ENCODE measurements at regions not wholly inside any gene's neighbourhood (a gene's known extent, or its start where the extent isn't known, plus 50 kb on each side); places are given as distances from the start of the nearest gene placed in this dataset.

GRCh38 chr5:124383693-124384092 lies 362.7 kb downstream of the ZNF608 start:
- no peaks in the 10 kb centered on the region for H3K27me3 ChIP-seq (ENCODE audit: control insufficient read depth in 3 of 3, insufficient read depth in 3 of 3, low read length in 3 of 3)
- H3K36me3 ChIP-seq (ENCODE audit: control insufficient read depth in 3 of 3, insufficient read depth in 3 of 3, low read length in 3 of 3) = no peaks in the 10 kb centered on the region
- H3K4me3 ChIP-seq (ENCODE audit: low read length in 3 of 3) = no peak overlapping the region
- H3K9ac ChIP-seq (ENCODE audit: low read depth in 1 of 3, low read length in 3 of 3) = no peak overlapping the region
- H3K4me1 ChIP-seq (ENCODE audit: control insufficient read depth in 3 of 3, insufficient read depth in 3 of 3, low read length in 3 of 3) = no peaks in the 10 kb centered on the region
- peaks cover 0 to 6% (median 0%) of the 10 kb centered on the region in 3 donors for H3K9me3 ChIP-seq (ENCODE audit: control insufficient read depth in 3 of 3, low read length in 3 of 3)
- no peak overlapping the region for H3K27ac ChIP-seq (ENCODE audit: low read depth, low read length)

- no peaks in the 10 kb centered on the region for H3K36me3 ChIP-seq (ENCODE audit: control insufficient read depth in 3 of 3, insufficient read depth in 3 of 3, low read length in 3 of 3)
- no peak overlapping the region for H3K27ac ChIP-seq (ENCODE audit: low read depth, low read length)
- no peak overlapping the region for H3K9ac ChIP-seq (ENCODE audit: low read depth in 1 of 3, low read length in 3 of 3)
- no peaks in the 10 kb centered on the region for H3K27me3 ChIP-seq (ENCODE audit: control insufficient read depth in 3 of 3, insufficient read depth in 3 of 3, low read length in 3 of 3)
- peaks cover 0 to 2% (median 0%) of the 10 kb centered on the region in 3 donors for H3K9me3 ChIP-seq (ENCODE audit: control insufficient read depth in 3 of 3, low read length in 3 of 3)
- H3K4me1 ChIP-seq (ENCODE audit: control insufficient read depth in 3 of 3, insufficient read depth in 3 of 3, low read length in 3 of 3) = no peaks in the 10 kb centered on the region
- H3K4me3 ChIP-seq (ENCODE audit: low read length in 3 of 3) = no peak overlapping the region
Observed at GRCh38 chr5:124377386-124377785, 369.1 kb downstream of the ZNF608 start.

GRCh38 chr5:124373883-124374282 lies 372.6 kb downstream of the ZNF608 start:
- Histone ChIP-seq H3K36me3 (ENCODE audit: control insufficient read depth in 3 of 3, insufficient read depth in 3 of 3, low read length in 3 of 3) (no peaks in the 10 kb centered on the region), H3K4me3 (ENCODE audit: low read length in 3 of 3) (no peak overlapping the region), H3K9ac (ENCODE audit: low read depth in 1 of 3, low read length in 3 of 3) (no peak overlapping the region), H3K27me3 (ENCODE audit: control insufficient read depth in 3 of 3, insufficient read depth in 3 of 3, low read length in 3 of 3) (no peaks in the 10 kb centered on the region), H3K9me3 (ENCODE audit: control insufficient read depth in 3 of 3, low read length in 3 of 3) (peaks cover 0 to 2% (median 0%) of the 10 kb centered on the region in 3 donors), H3K27ac (ENCODE audit: low read depth, low read length) (no peak overlapping the region), H3K4me1 (ENCODE audit: control insufficient read depth in 3 of 3, insufficient read depth in 3 of 3, low read length in 3 of 3) (peaks cover 0 to 3% (median 0%) of the 10 kb centered on the region in 3 donors)

GRCh38 chr5:124372457-124372856 lies 374.0 kb downstream of the ZNF608 start:
- Histone ChIP-seq H3K27ac (ENCODE audit: low read depth, low read length) (no peak overlapping the region), H3K4me3 (ENCODE audit: low read length in 3 of 3) (no peak overlapping the region), H3K4me1 (ENCODE audit: control insufficient read depth in 3 of 3, insufficient read depth in 3 of 3, low read length in 3 of 3) (peaks cover 0 to 3% (median 0%) of the 10 kb centered on the region in 3 donors), H3K9ac (ENCODE audit: low read depth in 1 of 3, low read length in 3 of 3) (no peak overlapping the region), H3K27me3 (ENCODE audit: control insufficient read depth in 3 of 3, insufficient read depth in 3 of 3, low read length in 3 of 3) (no peaks in the 10 kb centered on the region), H3K9me3 (ENCODE audit: control insufficient read depth in 3 of 3, low read length in 3 of 3) (peaks cover 0 to 2% (median 0%) of the 10 kb centered on the region in 3 donors), H3K36me3 (ENCODE audit: control insufficient read depth in 3 of 3, insufficient read depth in 3 of 3, low read length in 3 of 3) (no peaks in the 10 kb centered on the region)

- Histone ChIP-seq H3K27ac (ENCODE audit: low read depth, low read length) (no peak overlapping the region), H3K4me3 (ENCODE audit: low read length in 3 of 3) (no peak overlapping the region), H3K36me3 (ENCODE audit: control insufficient read depth in 3 of 3, insufficient read depth in 3 of 3, low read length in 3 of 3) (no peaks in the 10 kb centered on the region)
Observed at GRCh38 chr5:124371111-124371706, 375.2 kb downstream of the ZNF608 start.

GRCh38 chr5:124370601-124371000 lies 375.8 kb downstream of the ZNF608 start:
- no peak overlapping the region for H3K27ac ChIP-seq (ENCODE audit: low read depth, low read length)
- no peaks in the 10 kb centered on the region for H3K36me3 ChIP-seq (ENCODE audit: control insufficient read depth in 3 of 3, insufficient read depth in 3 of 3, low read length in 3 of 3)
- H3K4me3 ChIP-seq (ENCODE audit: low read length in 3 of 3) = no peak overlapping the region
- H3K27me3 ChIP-seq (ENCODE audit: control insufficient read depth in 3 of 3, insufficient read depth in 3 of 3, low read length in 3 of 3) = no peaks in the 10 kb centered on the region
- H3K9me3 ChIP-seq (ENCODE audit: control insufficient read depth in 3 of 3, low read length in 3 of 3) = peaks cover 0 to 2% (median 0%) of the 10 kb centered on the region in 3 donors
- peaks cover 0 to 3% (median 0%) of the 10 kb centered on the region in 3 donors for H3K4me1 ChIP-seq (ENCODE audit: control insufficient read depth in 3 of 3, insufficient read depth in 3 of 3, low read length in 3 of 3)
- H3K9ac ChIP-seq (ENCODE audit: low read depth in 1 of 3, low read length in 3 of 3) = no peak overlapping the region

More at GRCh38 chr5:124371111-124371706, 375.2 kb downstream of the ZNF608 start:
- Histone ChIP-seq H3K9me3 (ENCODE audit: control insufficient read depth in 3 of 3, low read length in 3 of 3) (peaks cover 0 to 2% (median 0%) of the 10 kb centered on the region in 3 donors), H3K27me3 (ENCODE audit: control insufficient read depth in 3 of 3, insufficient read depth in 3 of 3, low read length in 3 of 3) (no peaks in the 10 kb centered on the region), H3K9ac (ENCODE audit: low read depth in 1 of 3, low read length in 3 of 3) (no peak overlapping the region), H3K4me1 (ENCODE audit: control insufficient read depth in 3 of 3, insufficient read depth in 3 of 3, low read length in 3 of 3) (peaks cover 0 to 3% (median 0%) of the 10 kb centered on the region in 3 donors)

GRCh38 chr5:124365361-124365801 lies 381.1 kb downstream of the ZNF608 start:
- H3K27ac ChIP-seq (ENCODE audit: low read depth, low read length) = no peak overlapping the region
- H3K36me3 ChIP-seq (ENCODE audit: control insufficient read depth in 3 of 3, insufficient read depth in 3 of 3, low read length in 3 of 3) = no peaks in the 10 kb centered on the region
- H3K27me3 ChIP-seq (ENCODE audit: control insufficient read depth in 3 of 3, insufficient read depth in 3 of 3, low read length in 3 of 3) = no peaks in the 10 kb centered on the region
- H3K9me3 ChIP-seq (ENCODE audit: control insufficient read depth in 3 of 3, low read length in 3 of 3) = no peaks in the 10 kb centered on the region
- H3K4me3 ChIP-seq (ENCODE audit: low read length in 3 of 3) = no peak overlapping the region
- no peak overlapping the region for H3K9ac ChIP-seq (ENCODE audit: low read depth in 1 of 3, low read length in 3 of 3)
- H3K4me1 ChIP-seq (ENCODE audit: control insufficient read depth in 3 of 3, insufficient read depth in 3 of 3, low read length in 3 of 3) = no peaks in the 10 kb centered on the region

GRCh38 chr5:124355928-124356327 lies 390.5 kb downstream of the ZNF608 start:
- no peaks in the 10 kb centered on the region for H3K27me3 ChIP-seq (ENCODE audit: control insufficient read depth in 3 of 3, insufficient read depth in 3 of 3, low read length in 3 of 3)
- H3K4me1 ChIP-seq (ENCODE audit: control insufficient read depth in 3 of 3, insufficient read depth in 3 of 3, low read length in 3 of 3) = no peaks in the 10 kb centered on the region
- H3K9ac ChIP-seq (ENCODE audit: low read depth in 1 of 3, low read length in 3 of 3) = no peak overlapping the region
- no peak overlapping the region for H3K27ac ChIP-seq (ENCODE audit: low read depth, low read length)
- no peak overlapping the region for H3K4me3 ChIP-seq (ENCODE audit: low read length in 3 of 3)
- no peaks in the 10 kb centered on the region for H3K9me3 ChIP-seq (ENCODE audit: control insufficient read depth in 3 of 3, low read length in 3 of 3)
- no peaks in the 10 kb centered on the region for H3K36me3 ChIP-seq (ENCODE audit: control insufficient read depth in 3 of 3, insufficient read depth in 3 of 3, low read length in 3 of 3)

- Histone ChIP-seq H3K4me3 (ENCODE audit: low read length in 3 of 3) (no peak overlapping the region), H3K9ac (ENCODE audit: low read depth in 1 of 3, low read length in 3 of 3) (no peak overlapping the region)
Observed at GRCh38 chr5:124353016-124353415, 393.4 kb downstream of the ZNF608 start.

GRCh38 chr5:124352312-124352711 lies 394.1 kb downstream of the ZNF608 start:
- Histone ChIP-seq H3K9ac (ENCODE audit: low read depth in 1 of 3, low read length in 3 of 3) (no peak overlapping the region), H3K27ac (ENCODE audit: low read depth, low read length) (no peak overlapping the region), H3K36me3 (ENCODE audit: control insufficient read depth in 3 of 3, insufficient read depth in 3 of 3, low read length in 3 of 3) (no peaks in the 10 kb centered on the region), H3K4me3 (ENCODE audit: low read length in 3 of 3) (no peak overlapping the region), H3K27me3 (ENCODE audit: control insufficient read depth in 3 of 3, insufficient read depth in 3 of 3, low read length in 3 of 3) (no peaks in the 10 kb centered on the region), H3K9me3 (ENCODE audit: control insufficient read depth in 3 of 3, low read length in 3 of 3) (no peaks in the 10 kb centered on the region), H3K4me1 (ENCODE audit: control insufficient read depth in 3 of 3, insufficient read depth in 3 of 3, low read length in 3 of 3) (no peaks in the 10 kb centered on the region)

More at GRCh38 chr5:124353016-124353415, 393.4 kb downstream of the ZNF608 start:
- no peak overlapping the region for H3K27ac ChIP-seq (ENCODE audit: low read depth, low read length)
- no peaks in the 10 kb centered on the region for H3K36me3 ChIP-seq (ENCODE audit: control insufficient read depth in 3 of 3, insufficient read depth in 3 of 3, low read length in 3 of 3)
- H3K4me1 ChIP-seq (ENCODE audit: control insufficient read depth in 3 of 3, insufficient read depth in 3 of 3, low read length in 3 of 3) = no peaks in the 10 kb centered on the region
- H3K27me3 ChIP-seq (ENCODE audit: control insufficient read depth in 3 of 3, insufficient read depth in 3 of 3, low read length in 3 of 3) = no peaks in the 10 kb centered on the region
- no peaks in the 10 kb centered on the region for H3K9me3 ChIP-seq (ENCODE audit: control insufficient read depth in 3 of 3, low read length in 3 of 3)
